ENCODE measurements at regions not wholly inside any gene's neighbourhood (a gene's known extent, or its start where the extent isn't known, plus 50 kb on each side); places are given as distances from the start of the nearest gene placed in this dataset.

DNA sequence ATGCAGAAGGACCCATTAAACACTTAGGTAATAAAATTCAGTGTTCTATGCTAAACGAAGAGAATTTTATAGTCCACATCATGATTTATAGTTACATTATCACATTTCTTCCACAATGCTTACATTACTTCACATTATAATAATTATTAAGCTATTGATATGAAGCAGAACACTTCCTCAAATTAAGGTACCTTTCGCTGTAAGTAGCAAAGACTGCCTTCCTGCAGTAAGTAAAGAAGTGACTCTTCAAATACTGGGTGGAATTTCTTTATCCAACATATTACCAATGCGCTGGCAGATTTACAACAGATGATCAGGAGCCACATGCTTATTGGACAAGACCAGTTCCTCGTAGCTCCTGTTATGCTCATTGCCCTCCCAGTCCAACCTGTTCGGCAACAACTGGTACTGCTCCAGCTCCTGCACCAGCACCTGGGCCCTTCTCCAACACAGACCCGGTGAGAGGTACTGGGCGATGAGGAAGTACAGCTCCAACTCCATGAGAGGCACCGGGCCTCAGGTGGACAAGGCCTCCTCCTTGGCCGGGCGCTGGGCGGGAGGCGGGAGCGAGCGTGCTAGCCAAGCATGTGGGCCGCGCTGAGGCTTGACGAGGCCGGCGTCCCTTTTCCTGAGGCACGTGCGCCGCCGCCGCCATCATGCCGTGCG is 210.7 kb upstream of the ATP2B1 start (continued):
- TF ChIP-seq POLR2AphosphoS5 (IDR thresholded peaks at IDR 0.05; ENCODE audit: low read length) (no peak), RUNX3 (IDR thresholded peaks at IDR 0.05; ENCODE audit: low read length) (no peak)

DNA sequence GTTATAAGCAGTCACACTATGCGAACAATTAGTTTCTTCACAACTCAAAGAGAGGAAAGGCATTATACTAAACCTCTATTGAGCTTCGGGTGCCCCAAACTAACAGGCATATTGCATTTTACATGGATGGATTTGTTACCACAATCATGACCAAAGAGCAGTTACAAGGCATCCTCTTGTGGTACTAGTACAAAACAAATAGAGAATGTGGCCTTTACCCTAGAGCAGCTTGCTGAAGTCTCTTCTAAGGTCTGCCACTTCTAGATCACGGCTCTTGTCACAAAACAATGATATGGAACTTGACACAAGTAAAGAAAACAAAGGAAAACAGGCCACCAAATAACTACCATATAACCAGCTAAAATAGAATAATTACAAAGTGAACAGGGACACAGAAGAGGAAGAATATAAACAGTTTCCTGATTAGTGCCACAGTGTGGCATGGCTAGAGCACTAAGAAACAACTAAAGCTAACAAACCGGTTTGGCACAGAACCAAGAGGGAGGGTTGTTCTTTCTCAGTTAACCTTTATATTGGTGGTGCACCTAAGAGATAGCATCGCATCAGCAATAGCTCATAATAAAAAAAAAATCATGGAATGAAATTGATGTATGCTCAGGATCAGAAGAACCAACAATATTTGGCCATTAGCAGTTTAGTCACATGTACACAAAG is 209.7 kb upstream of the ATP2B1 start:
- no peak for DNase-seq (ENCODE audit: low read depth, low spot score)
- Histone ChIP-seq H3K4me1 (ENCODE audit: control insufficient read depth, insufficient read depth, low read length) (no peaks in the 10 kb centered on the region), H3K36me3 (ENCODE audit: control insufficient read depth in 2 of 2, insufficient read depth in 2 of 2, low read length in 1 of 2) (no peaks in the 10 kb centered on the region), H4K20me1 (ENCODE audit: control insufficient read depth, insufficient read depth) (no peaks in the 10 kb centered on the region), H3K9ac (ENCODE audit: control insufficient read depth, insufficient read depth, low read length) (no peak overlapping the region), H3K27ac (ENCODE audit: control insufficient read depth, insufficient read depth) (no peak overlapping the region), H3K4me2 (ENCODE audit: control insufficient read depth, insufficient read depth) (no peak overlapping the region), H3K27me3 (replicated peaks in 1 of 2; ENCODE audit: control insufficient read depth in 2 of 2, insufficient read depth in 2 of 2, low read length in 1 of 2) (no peaks in the 10 kb centered on the region), H3K9me3 (replicated peaks; ENCODE audit: control insufficient read depth, insufficient read depth, low read length) (no peaks in the 10 kb centered on the region), H3K79me2 (ENCODE audit: control insufficient read depth, insufficient read depth, low read length) (no peaks in the 10 kb centered on the region), H3K4me3 (no peak overlapping the region), H2AFZ (ENCODE audit: control insufficient read depth, low read depth, low read length) (no peak overlapping the region)
- RAD21 ChIA-PET (ENCODE audit: unreplicated experiment): interaction anchor here (0.9 to 2.5 kb wide), 5 partner anchors 10 to 42 kb away, joined by 3 to 9 read pairs (median 4); no protein-coding TSS in a partner anchor
- BruUV-seq (replicated peaks): no TSS peak
- 70% methylated on average over 5 of the region's 5 CpGs for WGBS (ENCODE audit: insufficient coverage, insufficient replicate concordance, low lambda C conversion rate, missing lambda C conversion rate)
- POLR2A ChIA-PET: interaction anchor here (1.1 kb wide), 1 partner anchor 36 kb away, joined by 3 read pairs; no protein-coding TSS in a partner anchor
- no peak for ATAC-seq
- in situ Hi-C loops (cut with MboI) (no loop called here), intact Hi-C loops (cut with micrococcal nuclease; ENCODE audit: unreplicated experiment) (no loop called here)
- SMC1A ChIA-PET (ENCODE audit: uncharacterized antibody, unreplicated experiment): interaction anchor here (0.6 to 2.3 kb wide), 14 partner anchors 9 to 374 kb away, joined by 3 to 10 read pairs (median 4); partner anchors contain the start of gene ATP2B1
- CTCF ChIA-PET: interaction anchor here (0.5 to 2.2 kb wide), 4 partner anchors 8 to 44 kb away, joined by 3 to 6 read pairs (median 4); no protein-coding TSS in a partner anchor
- no peak for FAIRE-seq
- TF ChIP-seq CHD4 (IDR thresholded peaks at IDR 0.05): no peak
- no peak for TF ChIP-seq NFYA (IDR thresholded peaks at IDR 0.05; ENCODE audit: borderline replicate concordance, low read depth, low read length)
- no peak for TF ChIP-seq BACH1 (IDR thresholded peaks at IDR 0.05; ENCODE audit: borderline replicate concordance)
- TF ChIP-seq IKZF2 (IDR thresholded peaks at IDR 0.05): no peak
- TF ChIP-seq POLR2A (IDR thresholded peaks at IDR 0.05; ENCODE audit: low read depth, low read length): no peak
- TF ChIP-seq, protein P1, sequence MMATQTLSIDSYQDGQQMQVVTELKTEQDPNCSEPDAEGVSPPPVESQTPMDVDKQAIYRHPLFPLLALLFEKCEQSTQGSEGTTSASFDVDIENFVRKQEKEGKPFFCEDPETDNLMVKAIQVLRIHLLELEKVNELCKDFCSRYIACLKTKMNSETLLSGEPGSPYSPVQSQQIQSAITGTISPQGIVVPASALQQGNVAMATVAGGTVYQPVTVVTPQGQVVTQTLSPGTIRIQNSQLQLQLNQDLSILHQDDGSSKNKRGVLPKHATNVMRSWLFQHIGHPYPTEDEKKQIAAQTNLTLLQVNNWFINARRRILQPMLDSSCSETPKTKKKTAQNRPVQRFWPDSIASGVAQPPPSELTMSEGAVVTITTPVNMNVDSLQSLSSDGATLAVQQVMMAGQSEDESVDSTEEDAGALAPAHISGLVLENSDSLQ (IDR thresholded peaks at IDR 0.05): no peak
- no peak for TF ChIP-seq SRF (IDR thresholded peaks at IDR 0.05; ENCODE audit: low read depth in 2 of 2, low read length in 2 of 2)
- TF ChIP-seq RB1 (IDR thresholded peaks at IDR 0.05; ENCODE audit: borderline replicate concordance): no peak
- TF ChIP-seq, protein P2, sequence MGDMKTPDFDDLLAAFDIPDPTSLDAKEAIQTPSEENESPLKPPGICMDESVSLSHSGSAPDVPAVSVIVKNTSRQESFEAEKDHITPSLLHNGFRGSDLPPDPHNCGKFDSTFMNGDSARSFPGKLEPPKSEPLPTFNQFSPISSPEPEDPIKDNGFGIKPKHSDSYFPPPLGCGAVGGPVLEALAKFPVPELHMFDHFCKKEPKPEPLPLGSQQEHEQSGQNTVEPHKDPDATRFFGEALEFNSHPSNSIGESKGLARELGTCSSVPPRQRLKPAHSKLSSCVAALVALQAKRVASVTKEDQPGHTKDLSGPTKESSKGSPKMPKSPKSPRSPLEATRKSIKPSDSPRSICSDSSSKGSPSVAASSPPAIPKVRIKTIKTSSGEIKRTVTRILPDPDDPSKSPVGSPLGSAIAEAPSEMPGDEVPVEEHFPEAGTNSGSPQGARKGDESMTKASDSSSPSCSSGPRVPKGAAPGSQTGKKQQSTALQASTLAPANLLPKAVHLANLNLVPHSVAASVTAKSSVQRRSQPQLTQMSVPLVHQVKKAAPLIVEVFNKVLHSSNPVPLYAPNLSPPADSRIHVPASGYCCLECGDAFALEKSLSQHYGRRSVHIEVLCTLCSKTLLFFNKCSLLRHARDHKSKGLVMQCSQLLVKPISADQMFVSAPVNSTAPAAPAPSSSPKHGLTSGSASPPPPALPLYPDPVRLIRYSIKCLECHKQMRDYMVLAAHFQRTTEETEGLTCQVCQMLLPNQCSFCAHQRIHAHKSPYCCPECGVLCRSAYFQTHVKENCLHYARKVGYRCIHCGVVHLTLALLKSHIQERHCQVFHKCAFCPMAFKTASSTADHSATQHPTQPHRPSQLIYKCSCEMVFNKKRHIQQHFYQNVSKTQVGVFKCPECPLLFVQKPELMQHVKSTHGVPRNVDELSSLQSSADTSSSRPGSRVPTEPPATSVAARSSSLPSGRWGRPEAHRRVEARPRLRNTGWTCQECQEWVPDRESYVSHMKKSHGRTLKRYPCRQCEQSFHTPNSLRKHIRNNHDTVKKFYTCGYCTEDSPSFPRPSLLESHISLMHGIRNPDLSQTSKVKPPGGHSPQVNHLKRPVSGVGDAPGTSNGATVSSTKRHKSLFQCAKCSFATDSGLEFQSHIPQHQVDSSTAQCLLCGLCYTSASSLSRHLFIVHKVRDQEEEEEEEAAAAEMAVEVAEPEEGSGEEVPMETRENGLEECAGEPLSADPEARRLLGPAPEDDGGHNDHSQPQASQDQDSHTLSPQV (IDR thresholded peaks at IDR 0.05): no peak
- TF ChIP-seq TCF12 (IDR thresholded peaks at IDR 0.05; ENCODE audit: low read depth, low read length): no peak
- TF ChIP-seq CTCF (IDR thresholded peaks at IDR 0.05 in 2 of 3, conservative IDR thresholded peaks at IDR 0.05 in 1 of 3; ENCODE audit: control insufficient read depth in 2 of 3, extremely low read depth in 1 of 3, insufficient read depth in 1 of 3, low read depth in 3 of 3, low read length in 3 of 3): no peak
- TF ChIP-seq POLR2AphosphoS2 (IDR thresholded peaks at IDR 0.05; ENCODE audit: low read depth, low read length): no peak
- TF ChIP-seq SUZ12 (IDR thresholded peaks at IDR 0.05; ENCODE audit: unreplicated experiment): no peak
- no peak for TF ChIP-seq IRF4 (IDR thresholded peaks at IDR 0.05; ENCODE audit: low read depth, low read length)

Data from GM12878 (cell line).